LNCaP clone FGC (cell line): ENCODE measurements at regions not wholly inside any gene's neighbourhood (a gene's known extent, or its start where the extent isn't known, plus 50 kb on each side); places are given as distances from the start of the nearest gene placed in this dataset.

Experiments used
- DNase-seq: peaks from one replicate; pipeline ENCODE4 v3.0.0-alpha.2; 2011; ENCODE audit warnings: low read depth
- H3K4me3 ChIP-seq: 2 replicates; pipeline ENCODE4 v1.5.1; 2011; ENCODE audit warnings: mild to moderate bottlenecking, low read depth, low read length, control low read depth
- CTCF ChIP-seq: IDR thresholded peaks from 2 replicates; pipeline ENCODE4 v1.5.1; 2012; ENCODE audit warnings: mild to moderate bottlenecking; ENCODE audit not compliant: control insufficient read depth, insufficient read depth; ENCODE audit errors: extremely low read depth

GRCh38 chr7:125444864-125445263 is 515.2 kb upstream of the POT1 start:
- no peak for TF ChIP-seq CTCF
- H3K4me3 ChIP-seq = no peak overlapping the region
- no peak for DNase-seq

- no peak for DNase-seq
- TF ChIP-seq CTCF = no peak
- H3K4me3 ChIP-seq = no peak overlapping the region
Observed at GRCh38 chr7:125436220-125436619, 506.6 kb upstream of the POT1 start.

- H3K4me3 ChIP-seq = no peak overlapping the region
- DNase-seq = no peak
- no peak for TF ChIP-seq CTCF
Observed at GRCh38 chr7:125431349-125431748, 501.7 kb upstream of the POT1 start.

- no peak overlapping the region for H3K4me3 ChIP-seq
- no peak for DNase-seq
- TF ChIP-seq CTCF = no peak
Observed at GRCh38 chr7:125430013-125430412, 500.4 kb upstream of the POT1 start.

GRCh38 chr7:125427676-125428075 is 498.1 kb upstream of the POT1 start:
- TF ChIP-seq CTCF = no peak
- H3K4me3 ChIP-seq = no peak overlapping the region
- no peak for DNase-seq

- no peak for TF ChIP-seq CTCF
- no peak for DNase-seq
- no peak overlapping the region for H3K4me3 ChIP-seq
Observed at GRCh38 chr7:125425506-125425905, 495.9 kb upstream of the POT1 start.

- no peak for TF ChIP-seq CTCF
- no peak overlapping the region for H3K4me3 ChIP-seq
Observed at GRCh38 chr7:125424721-125425120, 495.1 kb upstream of the POT1 start.

More at GRCh38 chr7:125424721-125425120, 495.1 kb upstream of the POT1 start:
- no peak for DNase-seq
